Skeletal muscle satellite cell (primary cell): ENCODE measurements at regions not wholly inside any gene's neighbourhood (a gene's known extent, or its start where the extent isn't known, plus 50 kb on each side); places are given as distances from the start of the nearest gene placed in this dataset.

Experiments
- H3K27me3 ChIP-seq: 2 replicates; pipeline ENCODE4 v1.7.0; 2013; ENCODE audit warnings: low read length; ENCODE audit not compliant: control insufficient read depth, insufficient read depth
- H3K36me3 ChIP-seq: 2 replicates; pipeline ENCODE4 v1.7.0; 2013; ENCODE audit warnings: mild to moderate bottlenecking, control low read depth, low read length; ENCODE audit not compliant: insufficient read depth
- H3K4me1 ChIP-seq: 2 replicates; pipeline ENCODE4 v1.7.0; 2013; ENCODE audit warnings: low read length; ENCODE audit not compliant: control insufficient read depth, insufficient read depth
- H3K4me2 ChIP-seq: 2 replicates; pipeline ENCODE4 v1.7.0; 2013; ENCODE audit warnings: mild to moderate bottlenecking, low read length
- H3K4me3 ChIP-seq: 2 replicates; pipeline ENCODE4 v1.7.0; 2013; ENCODE audit warnings: low read length
- H3K9ac ChIP-seq: 2 replicates; pipeline ENCODE4 v1.7.0; 2013; ENCODE audit warnings: mild to moderate bottlenecking, low read depth, low read length, moderate library complexity
- H3K9me3 ChIP-seq: replicated peaks from 2 replicates; pipeline ENCODE4 v1.7.0; 2013; ENCODE audit warnings: mild to moderate bottlenecking, control low read depth, low read length

GRCh38 chr3:43996379-43997301 lies 245.0 kb upstream of the TOPAZ1 start:
- Histone ChIP-seq H3K9me3 (no peaks in the 10 kb centered on the region), H3K4me3 (peak overlapping the region; percentile 95), H3K36me3 (no peaks in the 10 kb centered on the region), H3K4me1 (peaks cover 50% of the 10 kb centered on the region), H3K27me3 (peaks cover 12% of the 10 kb centered on the region), H3K4me2 (peak overlapping the region; percentile 99), H3K9ac (peak overlapping the region; percentile 70)

GRCh38 chr3:43997316-43997715 lies 244.4 kb upstream of the TOPAZ1 start:
- peak overlapping the region; percentile 95 for H3K4me3 ChIP-seq
- H3K4me1 ChIP-seq: peaks cover 50% of the 10 kb centered on the region
- H3K36me3 ChIP-seq: no peaks in the 10 kb centered on the region
- peak overlapping the region; percentile 70 for H3K9ac ChIP-seq
- peak overlapping the region; percentile 99 for H3K4me2 ChIP-seq
- peaks cover 12% of the 10 kb centered on the region for H3K27me3 ChIP-seq
- no peaks in the 10 kb centered on the region for H3K9me3 ChIP-seq

GRCh38 chr3:43997788-43998369 lies 243.8 kb upstream of the TOPAZ1 start:
- H3K27me3 ChIP-seq: peaks cover 12% of the 10 kb centered on the region
- H3K4me1 ChIP-seq: peaks cover 50% of the 10 kb centered on the region
- peak overlapping the region; percentile 70 for H3K9ac ChIP-seq
- H3K4me3 ChIP-seq: peak overlapping the region; percentile 95
- H3K4me2 ChIP-seq: peak overlapping the region; percentile 99
- H3K36me3 ChIP-seq: no peaks in the 10 kb centered on the region
- H3K9me3 ChIP-seq: no peaks in the 10 kb centered on the region

- H3K9ac ChIP-seq: peak overlapping the region; percentile 70
- no peaks in the 10 kb centered on the region for H3K36me3 ChIP-seq
- H3K27me3 ChIP-seq: peaks cover 12% of the 10 kb centered on the region
- H3K9me3 ChIP-seq: no peaks in the 10 kb centered on the region
- H3K4me2 ChIP-seq: peak overlapping the region; percentile 99
- H3K4me3 ChIP-seq: peak overlapping the region; percentile 95
- H3K4me1 ChIP-seq: peaks cover 50% of the 10 kb centered on the region
Observed at GRCh38 chr3:43998370-43998835, 243.3 kb upstream of the TOPAZ1 start.

GRCh38 chr3:43998836-43999727 lies 242.6 kb upstream of the TOPAZ1 start:
- Histone ChIP-seq H3K36me3 (peaks cover 4% of the 10 kb centered on the region), H3K4me2 (peak overlapping the region; percentile 99), H3K4me3 (peak overlapping the region; percentile 95), H3K9me3 (no peaks in the 10 kb centered on the region), H3K4me1 (peaks cover 50% of the 10 kb centered on the region), H3K9ac (peak overlapping the region; percentile 70), H3K27me3 (peaks cover 5% of the 10 kb centered on the region)

GRCh38 chr3:43999728-44000319 lies 241.9 kb upstream of the TOPAZ1 start:
- H3K27me3 ChIP-seq: no peaks in the 10 kb centered on the region

GRCh38 chr3:44000586-44000985 lies 241.1 kb upstream of the TOPAZ1 start:
- Histone ChIP-seq H3K4me2 (peak overlapping the region; percentile 99), H3K27me3 (no peaks in the 10 kb centered on the region), H3K9ac (peak overlapping the region; percentile 70), H3K36me3 (peaks cover 15% of the 10 kb centered on the region), H3K4me3 (peak overlapping the region; percentile 95), H3K4me1 (peaks cover 39% of the 10 kb centered on the region), H3K9me3 (no peaks in the 10 kb centered on the region)

More at GRCh38 chr3:43999728-44000319, 241.9 kb upstream of the TOPAZ1 start:
- peak overlapping the region; percentile 70 for H3K9ac ChIP-seq
- no peaks in the 10 kb centered on the region for H3K9me3 ChIP-seq
- H3K4me1 ChIP-seq: peaks cover 47% of the 10 kb centered on the region
- peaks cover 11% of the 10 kb centered on the region for H3K36me3 ChIP-seq
- peak overlapping the region; percentile 99 for H3K4me2 ChIP-seq
- H3K4me3 ChIP-seq: peak overlapping the region; percentile 95

- peaks cover 15% of the 10 kb centered on the region for H3K36me3 ChIP-seq
- H3K4me3 ChIP-seq: peak overlapping the region; percentile 95
- no peaks in the 10 kb centered on the region for H3K27me3 ChIP-seq
- H3K4me1 ChIP-seq: peaks cover 34% of the 10 kb centered on the region
- peak overlapping the region; percentile 99 for H3K4me2 ChIP-seq
- H3K9ac ChIP-seq: no peak overlapping the region
- no peaks in the 10 kb centered on the region for H3K9me3 ChIP-seq
Observed at GRCh38 chr3:44001072-44001471, 240.6 kb upstream of the TOPAZ1 start.

GRCh38 chr3:44003801-44004200 lies 237.9 kb upstream of the TOPAZ1 start:
- Histone ChIP-seq H3K36me3 (peaks cover 15% of the 10 kb centered on the region), H3K4me3 (no peak overlapping the region), H3K9me3 (no peaks in the 10 kb centered on the region), H3K9ac (no peak overlapping the region), H3K4me1 (peaks cover 11% of the 10 kb centered on the region), H3K4me2 (no peak overlapping the region), H3K27me3 (no peaks in the 10 kb centered on the region)

GRCh38 chr3:44011680-44012079 lies 230.0 kb upstream of the TOPAZ1 start:
- no peak overlapping the region for H3K9ac ChIP-seq
- H3K36me3 ChIP-seq: peaks cover 62% of the 10 kb centered on the region
- H3K27me3 ChIP-seq: no peaks in the 10 kb centered on the region
- no peak overlapping the region for H3K4me3 ChIP-seq
- H3K9me3 ChIP-seq: no peaks in the 10 kb centered on the region
- H3K4me1 ChIP-seq: no peaks in the 10 kb centered on the region
- no peak overlapping the region for H3K4me2 ChIP-seq
